Activated B cell treated with CpG ODN at 0.5 μM for 24 hours (primary cell): ENCODE measurements at regions not wholly inside any gene's neighbourhood (a gene's known extent, or its start where the extent isn't known, plus 50 kb on each side); places are given as distances from the start of the nearest gene placed in this dataset.

Experiments used
- ATAC-seq: fragments of 200-7000 bp; cut with Tn5 transposase; one replicate; pipeline ENCODE4 v1.10.0; 2021; ENCODE audit warnings: low read depth, mild to moderate bottlenecking, moderate library complexity
- CTCF ChIA-PET: fragments of 350-600 bp; sonication (Branson Sonifier 250); formaldehyde crosslinking; loops from one replicate; lab custom pipeline; 2021; ENCODE audit warnings: antibody characterized with exemption; lab: Charles Lee
- POLR2A ChIA-PET: fragments of 350-600 bp; sonication (Branson Sonifier 250); formaldehyde crosslinking; loops from one replicate; lab custom pipeline; 2021; ENCODE audit warnings: antibody characterized with exemption; lab: Charles Lee
- DNase-seq: peaks from one replicate; pipeline ENCODE4 v3.0.0; 2022
- H3K27ac Mint-ChIP-seq: one replicate; pipeline ENCODE4 v1.8.0; 2020; ENCODE audit warnings: mixed read lengths
- H3K27me3 Mint-ChIP-seq: one replicate; pipeline ENCODE4 v1.8.0; 2021; ENCODE audit warnings: mixed read lengths
- H3K36me3 Mint-ChIP-seq: one replicate; pipeline ENCODE4 v1.8.0; 2021; ENCODE audit warnings: low read depth, mixed read lengths
- H3K4me1 Mint-ChIP-seq: one replicate; pipeline ENCODE4 v1.8.0; 2021; ENCODE audit warnings: mixed read lengths
- H3K4me3 Mint-ChIP-seq: one replicate; pipeline ENCODE4 v1.8.0; 2020; ENCODE audit warnings: mild to moderate bottlenecking, mixed read lengths
- H3K9me3 Mint-ChIP-seq: one replicate; pipeline ENCODE4 v1.8.0; 2020; ENCODE audit warnings: mixed read lengths
- CTCF ChIP-seq: fragments of 200-600 bp; IDR thresholded peaks from one replicate; pipeline ENCODE4 v1.8.0; 2022; ENCODE audit warnings: antibody characterized with exemption, mild to moderate bottlenecking
- intact Hi-C: fragments of 100-400 bp; cut with micrococcal nuclease; formaldehyde crosslinking; loops from one replicate; pipeline ENCODE4 v1.15.1; 2024

GRCh38 chr13:61706899-61707298 lies 291.2 kb upstream of the PCDH20 start:
- Mint-ChIP-seq H3K36me3 (no peaks in the 10 kb centered on the region), H3K4me1 (no peaks in the 10 kb centered on the region), H3K27ac (no peak overlapping the region), H3K4me3 (no peak overlapping the region), H3K27me3 (no peaks in the 10 kb centered on the region), H3K9me3 (peaks cover 13% of the 10 kb centered on the region)
- POLR2A ChIA-PET, result no interaction called here
- DNase-seq (no peak), ATAC-seq (no peak)
- CTCF ChIA-PET, result no interaction called here
- TF ChIP-seq CTCF, result no peak
- intact Hi-C loops, result no loop called here

- ChIA-PET POLR2A (no interaction called here), CTCF (no interaction called here)
- Mint-ChIP-seq H3K4me3 (no peak overlapping the region), H3K27ac (no peak overlapping the region), H3K9me3 (peaks cover 5% of the 10 kb centered on the region), H3K36me3 (no peaks in the 10 kb centered on the region), H3K4me1 (no peaks in the 10 kb centered on the region), H3K27me3 (no peaks in the 10 kb centered on the region)
- ATAC-seq (no peak), DNase-seq (no peak)
- intact Hi-C loops, result no loop called here
- TF ChIP-seq CTCF, result no peak
These were observed 285.0 kb upstream of the PCDH20 start for GRCh38 chr13:61700620-61701019.

- Mint-ChIP-seq H3K4me3 (no peak overlapping the region), H3K27ac (no peak overlapping the region), H3K27me3 (no peaks in the 10 kb centered on the region), H3K9me3 (peaks cover 5% of the 10 kb centered on the region), H3K4me1 (no peaks in the 10 kb centered on the region), H3K36me3 (no peaks in the 10 kb centered on the region)
- ChIA-PET CTCF (no interaction called here), POLR2A (no interaction called here)
- intact Hi-C loops, result no loop called here
- no peak for TF ChIP-seq CTCF
- DNase-seq (no peak), ATAC-seq (no peak)
These were observed 284.5 kb upstream of the PCDH20 start for GRCh38 chr13:61700181-61700580.

GRCh38 chr13:61696676-61697075 lies 281.0 kb upstream of the PCDH20 start:
- Mint-ChIP-seq H3K9me3 (peaks cover 7% of the 10 kb centered on the region), H3K27me3 (no peaks in the 10 kb centered on the region), H3K4me3 (no peak overlapping the region), H3K4me1 (no peaks in the 10 kb centered on the region), H3K27ac (no peak overlapping the region), H3K36me3 (no peaks in the 10 kb centered on the region)
- ATAC-seq (no peak), DNase-seq (no peak)
- CTCF ChIA-PET, result interaction anchor here (1.3 kb wide), 1 partner anchor 40 kb away, joined by 3 read pairs; no protein-coding TSS in a partner anchor
- no peak for TF ChIP-seq CTCF
- POLR2A ChIA-PET, result no interaction called here
- intact Hi-C loops, result no loop called here

- no peaks in the 10 kb centered on the region for H3K27me3 Mint-ChIP-seq
These were observed 279.5 kb upstream of the PCDH20 start for GRCh38 chr13:61695147-61695546.

More at GRCh38 chr13:61695147-61695546, 279.5 kb upstream of the PCDH20 start:
- no peak for TF ChIP-seq CTCF
- H3K4me3 Mint-ChIP-seq, result no peak overlapping the region
- intact Hi-C loops, result no loop called here
- CTCF ChIA-PET, result no interaction called here
- H3K4me1 Mint-ChIP-seq, result no peaks in the 10 kb centered on the region
- POLR2A ChIA-PET, result no interaction called here
- no peak for ATAC-seq
- DNase-seq, result no peak
- no peak overlapping the region for H3K27ac Mint-ChIP-seq
- H3K9me3 Mint-ChIP-seq, result peaks cover 11% of the 10 kb centered on the region
- no peaks in the 10 kb centered on the region for H3K36me3 Mint-ChIP-seq
